WTC11 (cell line): ENCODE measurements at regions not wholly inside any gene's neighbourhood (a gene's known extent, or its start where the extent isn't known, plus 50 kb on each side); places are given as distances from the start of the nearest gene placed in this dataset.

Experiments
- CDX4 ChIP-seq: fragments of 250-450 bp; sonication (Bioruptor Pico); IDR thresholded peaks from 2 replicates; pipeline ENCODE4 v1.9.0; 2021; ENCODE audit warnings: moderate library complexity, mild to moderate bottlenecking, inconsistent platforms, borderline replicate concordance
- CREB1 ChIP-seq: sonication (generic); formaldehyde crosslinking; IDR thresholded peaks from 2 replicates; pipeline ENCODE4 v1.8.0; 2023; ENCODE audit warnings: mild to moderate bottlenecking, missing genetic modification reagents
- CTCF ChIP-seq: fragments of 200-600 bp; IDR thresholded peaks from 2 replicates; pipeline ENCODE4 v1.8.0; 2022; ENCODE audit warnings: antibody characterized with exemption
- ESRRA ChIP-seq: sonication (generic); formaldehyde crosslinking; IDR thresholded peaks from 2 replicates; pipeline ENCODE4 v1.8.1; 2022; ENCODE audit warnings: mild to moderate bottlenecking, missing genetic modification reagents, borderline replicate concordance
- MAX ChIP-seq: sonication (generic); formaldehyde crosslinking; IDR thresholded peaks from 2 replicates; pipeline ENCODE4 v1.8.0; 2022; ENCODE audit warnings: mild to moderate bottlenecking, missing genetic modification reagents

- TF ChIP-seq CTCF = no peak
- TF ChIP-seq ESRRA (CRISPR knock-in tag) = no peak
- no peak for TF ChIP-seq CDX4 (CRISPR knock-in tag)
- no peak for TF ChIP-seq MAX
- TF ChIP-seq CREB1 (CRISPR knock-in tag) = no peak
These were observed 310.0 kb downstream of the PDGFC start for GRCh38 chr4:156661555-156661954.
